Left renal cortex interstitium (tissue), 4 donors: ENCODE measurements at regions not wholly inside any gene's neighbourhood (a gene's known extent, or its start where the extent isn't known, plus 50 kb on each side); places are given as distances from the start of the nearest gene placed in this dataset.
"Not testable (repeated sequence)": the region's sequence is repeated elsewhere in the genome, so short reads cannot be mapped to it uniquely, and the experiment has no call there.

Experiments
- DNase-seq, 4 donors: peaks; one replicate each; pipeline ENCODE4 v3.0.0-alpha.2; 2013; ENCODE audit warnings: low read depth in 4 of 4, low spot score in 2 of 4, missing footprints in 1 of 4

- no peak for DNase-seq
Observed at GRCh38 chr6:3900744-3901336, 51.7 kb downstream of the FAM50B start.

GRCh38 chr6:3902871-3903648, 53.9 kb downstream of the FAM50B start:
- DNase-seq: no peak

GRCh38 chr6:3904518-3904917, 55.3 kb downstream of the FAM50B start:
- DNase-seq: no peak

GRCh38 chr6:3905945-3906845, 57.0 kb downstream of the FAM50B start:
- no peak for DNase-seq

- DNase-seq: no peak
Observed at GRCh38 chr6:3906846-3907151, 57.6 kb downstream of the FAM50B start.

GRCh38 chr6:3908223-3908622, 59.0 kb downstream of the FAM50B start:
- DNase-seq: no peak

- no peak for DNase-seq
Observed at GRCh38 chr6:3908961-3909360, 59.8 kb downstream of the FAM50B start.

GRCh38 chr6:3910106-3910663, 61.0 kb downstream of the FAM50B start:
- DNase-seq: no peak

- no peak for DNase-seq
Observed at GRCh38 chr6:3911130-3911529, 62.0 kb downstream of the FAM50B start.

- peak in 2 of 4 donors; percentile 53 to 59 for DNase-seq
Observed at GRCh38 chr6:3911614-3912336, 62.6 kb downstream of the FAM50B start.

GRCh38 chr6:3912361-3913076, 63.3 kb downstream of the FAM50B start:
- no peak for DNase-seq

- no peak for DNase-seq
Observed at GRCh38 chr6:3913077-3913957, 64.1 kb downstream of the FAM50B start.

GRCh38 chr6:3913958-3914337, 64.8 kb downstream of the FAM50B start:
- no peak for DNase-seq

- no peak for DNase-seq
Observed at GRCh38 chr6:3915076-3915791, 66.1 kb downstream of the FAM50B start.

GRCh38 chr6:3916211-3916610, 67.0 kb downstream of the FAM50B start:
- DNase-seq: no peak

GRCh38 chr6:3916749-3917148, 67.6 kb downstream of the FAM50B start:
- DNase-seq: not testable (repeated sequence)

GRCh38 chr6:3918469-3918868, 69.3 kb downstream of the FAM50B start:
- no peak for DNase-seq

- no peak for DNase-seq
Observed at GRCh38 chr6:3919130-3919628, 70.0 kb downstream of the FAM50B start.
